Right lobe of liver (tissue), 4 donors: ENCODE measurements at regions not wholly inside any gene's neighbourhood (a gene's known extent, or its start where the extent isn't known, plus 50 kb on each side); places are given as distances from the start of the nearest gene placed in this dataset.

ENCODE experiments used
- CTCF ChIP-seq, 4 donors: fragments of 200-600 bp in 3 of 4; fragments of 450-650 bp in 1 of 4; IDR thresholded peaks; one replicate each; pipeline versions ENCODE4 v1.5.1 to v1.8.0; 2016 to 2022; ENCODE audit warnings: antibody characterized with exemption in 4 of 4, mild to moderate bottlenecking in 2 of 4
- POLR2A ChIP-seq: fragments of 450-650 bp; IDR thresholded peaks from one replicate; pipeline ENCODE4 v1.6.1; 2017; ENCODE audit warnings: antibody characterized with exemption, mild to moderate bottlenecking
- donor health status: DM: no; HTN: no; CAD: no.
- donor health status: DM: no; HTN: no; CAD: no.
- donor health status: DM: no; HTN: yes; CAD: no.

- TF ChIP-seq CTCF (IDR thresholded peaks at IDR 0.05): no peak
- no peak for TF ChIP-seq POLR2A
Measured at GRCh38 chr10:14421941-14422340, 91.2 kb upstream of the FRMD4A start.
